ENCODE measurements at regions not wholly inside any gene's neighbourhood (a gene's known extent, or its start where the extent isn't known, plus 50 kb on each side); places are given as distances from the start of the nearest gene placed in this dataset.
A peak's percentile ranks its signal among the peaks of the same experiment; 100 is the strongest.
"Not testable (repeated sequence)": the region's sequence is repeated elsewhere in the genome, so short reads cannot be mapped to it uniquely, and the experiment has no call there.

- peak; percentile 3 for DNase-seq (ENCODE audit: low spot score)
Observed at GRCh38 chr9:105975886-105976645, 281.7 kb downstream of the TMEM38B start.

GRCh38 chr9:105978336-105978735, 284.0 kb downstream of the TMEM38B start:
- DNase-seq (ENCODE audit: low spot score), result peak; percentile 1

- peak; percentile 6 for DNase-seq (ENCODE audit: low spot score)
Observed at GRCh38 chr9:105978826-105979225, 284.5 kb downstream of the TMEM38B start.

DNA sequence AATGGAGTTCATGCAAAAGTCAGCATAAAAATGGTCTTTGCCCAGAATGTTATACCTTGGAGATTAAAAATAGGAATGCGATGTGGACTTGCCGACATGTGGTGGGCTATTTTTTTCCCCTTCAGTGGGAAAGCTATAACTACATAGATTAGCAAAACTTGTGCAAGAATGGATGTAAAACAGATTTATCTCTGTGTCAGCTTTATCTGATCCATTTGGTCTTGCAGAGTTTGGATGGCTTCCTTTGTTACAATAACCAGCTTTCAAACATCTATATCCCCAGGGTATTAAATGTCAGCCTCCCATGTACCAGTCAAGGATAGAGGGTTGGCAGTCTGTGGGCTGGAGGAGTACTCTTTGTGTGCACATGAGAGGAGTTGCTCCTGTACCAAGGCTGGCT, 284.9 kb downstream of the TMEM38B start:
- peak; percentile 77 for DNase-seq (ENCODE audit: low spot score)

GRCh38 chr9:105984714-105985113, 290.4 kb downstream of the TMEM38B start:
- DNase-seq (ENCODE audit: low spot score), result no peak

DNA sequence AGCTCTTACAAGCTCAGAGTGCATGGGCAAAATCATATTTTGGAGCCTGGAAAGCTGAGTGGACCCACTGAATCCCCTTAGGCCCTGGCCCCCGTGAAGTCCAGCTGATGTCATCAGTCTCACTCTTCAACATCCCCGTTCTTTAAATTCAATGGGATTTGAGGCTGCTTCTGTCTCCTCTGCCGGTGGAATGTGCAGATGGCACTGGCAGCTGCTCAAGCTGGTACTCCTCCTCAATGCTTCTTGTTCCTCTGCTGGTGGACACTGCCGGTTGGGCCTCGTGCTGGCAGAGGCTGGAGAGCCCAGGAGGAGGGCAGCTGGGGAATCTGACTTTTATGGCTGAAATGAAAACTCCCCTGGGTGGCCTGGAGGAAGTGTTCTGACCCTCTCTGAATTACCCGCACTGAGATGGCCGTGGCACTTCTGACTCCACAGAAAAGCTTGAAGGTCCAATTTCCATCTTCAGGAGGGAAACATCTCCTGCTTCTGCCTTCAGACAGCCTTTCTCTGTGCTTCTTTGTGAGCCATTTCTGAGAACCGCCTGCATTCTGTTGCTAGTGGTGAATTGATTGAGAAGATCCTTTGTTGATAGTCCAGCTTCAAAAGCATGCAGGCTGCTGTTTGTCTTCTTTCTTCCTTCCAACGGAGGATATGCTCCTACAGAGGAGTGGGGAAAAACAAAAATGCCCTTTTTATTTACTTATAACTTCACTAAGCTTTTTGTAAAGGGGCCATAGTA, 298.9 kb downstream of the TMEM38B start:
- DNase-seq (ENCODE audit: low spot score), result no peak

DNA sequence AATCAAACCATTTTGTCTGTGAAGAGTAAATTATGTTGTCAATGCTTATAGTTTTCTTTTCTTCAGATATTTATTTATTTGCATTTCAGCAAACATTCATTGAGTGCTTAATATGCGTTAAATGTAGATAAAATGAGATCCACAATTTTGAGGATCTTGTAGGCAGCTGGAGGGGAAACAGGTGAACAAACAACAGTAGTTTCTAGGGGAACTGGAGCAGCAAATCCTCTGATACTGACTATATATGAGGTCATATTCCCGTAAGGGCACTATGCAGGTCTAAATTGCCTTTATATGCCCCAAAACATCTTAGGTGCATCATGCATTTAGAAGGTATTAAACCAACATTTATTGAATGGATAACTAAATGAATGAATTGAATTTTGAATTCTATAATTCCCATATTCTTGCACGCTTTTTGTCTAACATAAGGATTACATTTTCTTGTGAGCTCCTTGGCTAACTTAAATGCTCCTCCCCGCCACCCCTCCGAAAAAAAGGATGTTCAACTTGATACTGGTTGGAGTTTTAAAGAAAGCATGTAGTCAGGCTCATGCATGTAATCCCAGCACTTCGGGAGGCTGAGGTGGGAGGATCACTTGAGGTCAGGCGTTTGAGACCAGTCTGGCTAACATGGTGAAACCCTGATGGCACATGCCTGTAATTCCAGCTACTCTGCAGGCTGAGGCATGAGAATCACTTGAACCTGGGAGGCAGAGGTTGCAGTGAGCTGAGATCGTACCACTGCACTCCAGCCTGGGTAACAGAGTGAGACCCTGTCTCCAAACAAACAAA, 299.8 kb downstream of the TMEM38B start:
- DNase-seq (ENCODE audit: low spot score), result no peak

DNA sequence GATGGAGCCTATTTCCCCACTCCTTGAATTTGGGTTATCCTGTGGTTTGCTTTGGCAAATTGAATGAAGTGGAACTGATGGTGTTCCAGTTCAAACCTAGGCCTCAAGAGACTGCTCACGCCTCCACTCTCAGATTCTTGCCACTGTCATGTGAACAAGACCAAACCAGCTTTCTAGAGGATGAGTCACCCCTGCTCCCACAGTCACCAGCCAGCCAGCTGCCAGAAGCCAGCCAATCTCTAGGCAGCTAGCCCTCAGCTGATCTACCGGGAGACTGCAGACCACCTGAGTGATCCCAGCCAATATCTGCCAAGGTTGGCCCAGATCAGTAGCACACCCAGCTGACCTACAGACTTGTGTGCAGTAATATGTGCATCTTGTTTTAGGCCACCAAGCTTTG, 300.6 kb downstream of the TMEM38B start:
- DNase-seq (ENCODE audit: low spot score), result no peak

- DNase-seq (ENCODE audit: low spot score), result no peak
Observed at GRCh38 chr9:106017198-106017740, 322.9 kb downstream of the TMEM38B start.

- no peak for DNase-seq (ENCODE audit: low spot score)
Observed at GRCh38 chr9:106019039-106019680, 324.8 kb downstream of the TMEM38B start.

DNA sequence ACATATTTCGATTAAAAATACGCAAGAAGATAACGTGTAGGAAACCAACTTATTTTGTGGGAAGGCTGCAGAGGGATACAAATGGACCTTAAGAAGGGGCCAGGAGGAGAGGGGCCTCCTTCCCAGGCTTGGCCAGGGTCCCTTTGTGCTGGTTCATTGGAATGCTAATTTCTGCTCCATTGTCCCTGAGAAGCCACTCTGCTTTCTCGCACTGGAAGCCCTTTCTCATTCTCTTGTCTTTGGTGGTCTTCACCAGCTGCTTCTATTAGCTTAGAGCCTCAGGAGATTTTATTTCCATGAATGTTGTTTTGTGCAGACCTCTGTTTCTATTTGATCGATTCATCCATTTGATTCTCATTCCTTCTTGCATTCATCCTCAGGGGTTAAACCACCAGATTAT, 325.4 kb downstream of the TMEM38B start:
- no peak for DNase-seq (ENCODE audit: low spot score)

- no peak for DNase-seq (ENCODE audit: low spot score)
Observed at GRCh38 chr9:106020186-106020585, 325.8 kb downstream of the TMEM38B start.

- DNase-seq (ENCODE audit: low spot score), result no peak
Observed at GRCh38 chr9:106023455-106023854, 329.1 kb downstream of the TMEM38B start.

DNA sequence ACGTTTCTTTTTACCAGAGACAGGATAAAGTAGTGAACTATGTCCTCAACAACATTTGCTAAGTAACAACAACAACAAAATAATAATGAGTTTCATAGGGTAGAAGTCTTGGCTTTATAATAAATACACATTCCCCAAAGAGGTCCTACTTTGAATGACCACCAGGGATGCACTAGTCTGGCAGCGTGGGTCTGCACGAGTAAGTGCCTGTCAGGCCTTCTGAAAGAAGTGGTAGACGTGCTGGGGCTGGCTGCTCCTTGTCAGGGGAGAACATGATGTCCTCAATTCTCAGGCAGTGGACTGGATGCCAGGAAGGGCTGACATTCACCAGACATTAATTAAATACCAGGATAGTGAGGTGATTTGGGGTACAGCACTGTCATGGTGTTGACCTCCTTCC, 331.1 kb downstream of the TMEM38B start:
- DNase-seq (ENCODE audit: low spot score), result peak; percentile 1

DNA sequence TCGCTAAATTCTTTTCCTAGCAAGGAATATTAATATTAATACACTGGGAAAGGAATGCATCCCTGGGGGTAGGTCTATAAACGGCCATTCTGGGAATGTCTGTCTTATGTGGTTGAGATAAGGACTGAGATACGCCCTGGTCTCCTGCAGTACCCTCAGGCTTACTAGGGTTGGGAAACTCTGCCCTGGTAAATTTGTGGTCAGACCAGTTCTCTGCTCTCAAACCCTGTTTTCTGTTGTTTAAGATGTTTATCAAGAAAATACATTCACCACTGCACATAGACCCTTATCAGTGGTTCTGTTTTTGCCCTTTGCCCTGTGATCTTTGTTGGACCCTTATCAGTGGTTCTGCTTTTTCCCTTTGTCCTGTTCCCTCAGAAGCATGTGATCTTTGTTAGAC, 335.8 kb downstream of the TMEM38B start:
- not testable (repeated sequence) for DNase-seq (ENCODE audit: low spot score)

GRCh38 chr9:106032978-106033377, 338.6 kb downstream of the TMEM38B start:
- no peak for DNase-seq (ENCODE audit: low spot score)

DNA sequence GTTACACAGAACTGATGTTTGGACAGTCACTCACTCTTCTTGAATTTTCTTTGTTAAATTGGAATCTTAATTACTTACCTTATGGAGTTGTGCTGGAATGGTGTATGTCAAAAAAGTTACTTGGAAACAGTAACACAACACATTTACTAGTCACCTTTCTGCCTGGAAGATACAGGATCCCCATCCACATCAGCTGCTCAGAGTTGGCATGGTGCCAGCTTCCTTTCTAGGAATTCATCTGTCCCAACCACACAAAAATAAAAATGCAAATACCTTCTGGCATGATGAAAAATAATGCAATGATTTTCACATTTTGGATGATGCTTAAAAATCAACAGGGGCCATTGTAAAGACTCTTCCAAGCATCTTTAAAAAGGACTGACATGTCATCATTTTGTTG, 341.5 kb downstream of the TMEM38B start:
- DNase-seq (ENCODE audit: low spot score), result no peak

- DNase-seq (ENCODE audit: low spot score), result no peak
Observed at GRCh38 chr9:106038266-106039001, 344.1 kb downstream of the TMEM38B start.

- no peak for DNase-seq (ENCODE audit: low spot score)
Observed at GRCh38 chr9:106039151-106039935, 345.0 kb downstream of the TMEM38B start.

- DNase-seq (ENCODE audit: low spot score), result not testable (repeated sequence)
Observed at GRCh38 chr9:106041920-106042319, 347.6 kb downstream of the TMEM38B start.

Data from SK-N-DZ (cell line).